ENCODE measurements at regions not wholly inside any gene's neighbourhood (a gene's known extent, or its start where the extent isn't known, plus 50 kb on each side); places are given as distances from the start of the nearest gene placed in this dataset.

DNA sequence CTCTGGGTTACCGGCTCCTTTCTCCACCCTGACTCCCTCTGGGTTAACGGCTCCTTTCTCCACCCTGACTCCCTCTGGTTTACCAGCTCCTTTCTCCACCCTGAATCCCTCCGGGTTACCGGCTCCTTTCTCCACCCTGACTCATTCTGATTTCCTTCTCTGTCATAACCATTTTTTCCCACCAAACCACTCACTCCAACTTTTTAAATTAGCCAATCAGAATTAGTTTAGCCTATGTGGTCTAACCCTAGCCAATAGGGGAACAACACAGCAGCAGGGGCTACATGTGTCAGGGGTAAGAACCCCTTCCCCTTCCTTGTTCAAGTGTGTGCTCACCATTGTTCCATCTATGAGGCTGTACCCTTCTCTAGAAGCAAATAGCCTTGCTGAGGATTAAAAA lies 98.4 kb upstream of the RBM19 start:
- TF ChIP-seq CTCF (IDR thresholded peaks at IDR 0.05) (no peak), POLR2A (IDR thresholded peaks at IDR 0.05) (no peak)

Data from transverse colon (tissue), 3 donors.